ENCODE measurements at regions not wholly inside any gene's neighbourhood (a gene's known extent, or its start where the extent isn't known, plus 50 kb on each side); places are given as distances from the start of the nearest gene placed in this dataset.

- TF ChIP-seq ELF4 (IDR thresholded peaks at IDR 0.05) = no peak
- TF ChIP-seq SP1 (IDR thresholded peaks at IDR 0.05) = no peak
- no peak for TF ChIP-seq ARNT (IDR thresholded peaks at IDR 0.05)
- no peak for TF ChIP-seq SUZ12 (IDR thresholded peaks at IDR 0.05)
- no peak for TF ChIP-seq FOXA1 (IDR thresholded peaks at IDR 0.05)
- no peak for TF ChIP-seq FOXM1 (IDR thresholded peaks at IDR 0.05; ENCODE audit: borderline replicate concordance)
- TF ChIP-seq NFRKB (IDR thresholded peaks at IDR 0.05) = no peak
- no peak for TF ChIP-seq FOXK2 (IDR thresholded peaks at IDR 0.05)
- TF ChIP-seq, protein P1, sequence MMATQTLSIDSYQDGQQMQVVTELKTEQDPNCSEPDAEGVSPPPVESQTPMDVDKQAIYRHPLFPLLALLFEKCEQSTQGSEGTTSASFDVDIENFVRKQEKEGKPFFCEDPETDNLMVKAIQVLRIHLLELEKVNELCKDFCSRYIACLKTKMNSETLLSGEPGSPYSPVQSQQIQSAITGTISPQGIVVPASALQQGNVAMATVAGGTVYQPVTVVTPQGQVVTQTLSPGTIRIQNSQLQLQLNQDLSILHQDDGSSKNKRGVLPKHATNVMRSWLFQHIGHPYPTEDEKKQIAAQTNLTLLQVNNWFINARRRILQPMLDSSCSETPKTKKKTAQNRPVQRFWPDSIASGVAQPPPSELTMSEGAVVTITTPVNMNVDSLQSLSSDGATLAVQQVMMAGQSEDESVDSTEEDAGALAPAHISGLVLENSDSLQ (IDR thresholded peaks at IDR 0.05) = no peak
- no peak for TF ChIP-seq ZNF384 (IDR thresholded peaks at IDR 0.05)
- no peak for TF ChIP-seq HDGF (IDR thresholded peaks at IDR 0.05; ENCODE audit: borderline replicate concordance)
- no peak for TF ChIP-seq CTBP1 (IDR thresholded peaks at IDR 0.05; ENCODE audit: borderline replicate concordance)
- no peak for TF ChIP-seq TARDBP (IDR thresholded peaks at IDR 0.05)
- TF ChIP-seq LEF1 (IDR thresholded peaks at IDR 0.05; ENCODE audit: borderline replicate concordance) = no peak
- ChIA-PET CTCF (no interaction called here), POLR2A (no interaction called here)
- DNase-seq (ENCODE audit: extremely low spot score) = no peak
Measured at GRCh38 chr12:131441060-131441396, 269.9 kb upstream of the SFSWAP start.

GRCh38 chr12:131441638-131442336 lies 269.1 kb upstream of the SFSWAP start:
- no peak for DNase-seq (ENCODE audit: extremely low spot score)
- POLR2A ChIA-PET = no interaction called here
- CTCF ChIA-PET = no interaction called here
- TF ChIP-seq HDGF (IDR thresholded peaks at IDR 0.05; ENCODE audit: borderline replicate concordance) = no peak
- TF ChIP-seq, protein P1 (IDR thresholded peaks at IDR 0.05) = no peak
- TF ChIP-seq FOXA1 (IDR thresholded peaks at IDR 0.05) = no peak
- TF ChIP-seq L3MBTL2 (conservative IDR thresholded peaks at IDR 0.05) = no peak
- TF ChIP-seq SP1 (IDR thresholded peaks at IDR 0.05) = no peak
- no peak for TF ChIP-seq CTBP1 (IDR thresholded peaks at IDR 0.05; ENCODE audit: borderline replicate concordance)

DNA sequence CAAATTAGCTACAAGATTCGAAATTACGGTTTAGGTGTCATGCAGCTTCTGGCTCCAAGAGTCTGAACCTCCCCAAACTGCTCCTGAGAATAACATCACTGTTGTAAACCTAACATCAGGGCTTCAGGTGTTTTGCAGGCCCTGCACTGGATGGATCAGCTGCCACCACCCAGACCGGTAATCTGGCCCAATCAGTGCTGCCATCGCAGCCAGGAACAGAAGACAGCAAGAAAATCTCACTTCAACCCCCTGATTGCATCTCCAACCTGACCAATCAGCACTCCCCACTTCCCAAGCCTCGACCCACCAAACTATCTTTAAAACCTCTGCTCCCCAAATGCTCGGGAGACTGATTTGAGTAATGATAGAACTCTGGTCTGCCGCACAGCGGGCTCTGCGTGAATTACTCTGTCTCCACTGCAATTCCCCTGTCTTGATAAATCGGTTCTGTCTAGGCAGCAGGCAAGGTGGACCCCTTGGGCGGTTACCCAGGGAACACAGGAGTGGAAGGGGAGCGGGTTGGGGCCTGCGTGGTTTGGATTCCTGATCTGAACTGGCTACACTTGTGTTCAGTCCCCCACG lies 268.5 kb upstream of the SFSWAP start:
- POLR2A ChIA-PET = no interaction called here
- CTCF ChIA-PET = no interaction called here
- no peak for TF ChIP-seq ELF4 (IDR thresholded peaks at IDR 0.05)
- TF ChIP-seq LEF1 (IDR thresholded peaks at IDR 0.05; ENCODE audit: borderline replicate concordance) = no peak
- no peak for TF ChIP-seq HDGF (IDR thresholded peaks at IDR 0.05; ENCODE audit: borderline replicate concordance)
- no peak for TF ChIP-seq SP1 (IDR thresholded peaks at IDR 0.05)
- TF ChIP-seq NFRKB (IDR thresholded peaks at IDR 0.05) = no peak
- TF ChIP-seq L3MBTL2 (conservative IDR thresholded peaks at IDR 0.05) = no peak
- TF ChIP-seq, protein P1 (IDR thresholded peaks at IDR 0.05) = no peak
- TF ChIP-seq FOXA1 (IDR thresholded peaks at IDR 0.05) = no peak
- TF ChIP-seq FOXK2 (IDR thresholded peaks at IDR 0.05) = no peak
- TF ChIP-seq ARNT (IDR thresholded peaks at IDR 0.05) = no peak
- TF ChIP-seq CTBP1 (IDR thresholded peaks at IDR 0.05; ENCODE audit: borderline replicate concordance) = no peak
- TF ChIP-seq ZNF384 (IDR thresholded peaks at IDR 0.05) = no peak
- no peak for TF ChIP-seq FOXM1 (IDR thresholded peaks at IDR 0.05; ENCODE audit: borderline replicate concordance)
- no peak for TF ChIP-seq SUZ12 (IDR thresholded peaks at IDR 0.05)
- no peak for DNase-seq (ENCODE audit: extremely low spot score)

DNA sequence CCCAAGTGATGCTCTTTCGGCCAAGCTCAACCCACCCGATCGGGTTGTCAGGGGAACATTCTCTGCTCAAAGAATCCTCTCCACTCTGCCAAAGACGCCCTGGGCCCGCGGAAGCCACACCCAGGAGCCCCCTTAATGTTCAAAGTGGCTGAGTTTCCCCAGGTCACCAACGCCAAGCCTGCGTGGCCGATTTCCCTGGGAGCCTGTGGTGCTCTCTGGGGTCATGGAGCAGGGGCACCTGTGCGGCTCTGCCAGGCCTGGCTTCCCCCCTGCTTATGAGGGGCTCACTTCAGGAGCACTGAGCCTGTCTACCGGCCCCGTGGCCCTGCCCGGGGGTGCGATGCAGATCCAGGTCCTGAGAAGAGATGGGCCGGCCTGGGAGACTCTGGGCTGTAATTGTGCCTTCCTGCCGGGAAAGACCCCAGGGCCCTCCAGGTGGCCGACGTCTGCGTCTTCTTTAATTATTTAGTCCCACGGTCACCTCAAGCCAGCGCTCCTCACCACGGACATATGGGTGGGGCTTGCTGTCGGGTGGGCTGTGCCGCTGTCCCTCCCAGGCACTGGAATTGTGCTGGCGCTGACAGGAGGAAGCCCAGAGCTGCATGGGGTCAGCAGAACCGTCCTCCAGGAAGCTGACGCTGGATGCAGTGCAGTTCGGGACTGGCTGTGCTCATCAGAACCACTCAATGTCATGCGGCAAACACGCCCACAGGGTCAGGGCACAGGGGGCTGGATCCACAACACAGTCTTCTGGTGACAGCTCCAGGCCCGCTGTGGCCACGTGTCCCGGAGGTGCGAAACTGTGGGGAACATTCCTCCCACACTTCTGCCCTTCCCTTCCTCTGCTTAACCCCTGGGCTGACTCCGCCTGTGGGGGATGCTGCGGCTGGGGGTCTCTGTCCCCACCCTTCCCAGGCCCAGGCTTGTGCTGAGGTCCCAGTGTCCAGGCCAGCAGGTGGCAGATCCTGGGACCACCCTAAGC lies 267.6 kb upstream of the SFSWAP start:
- POLR2A ChIA-PET = no interaction called here

GRCh38 chr12:131444220-131445164 lies 266.4 kb upstream of the SFSWAP start:
- TF ChIP-seq ELF4 (IDR thresholded peaks at IDR 0.05) = no peak
- no peak for TF ChIP-seq FOXM1 (IDR thresholded peaks at IDR 0.05; ENCODE audit: borderline replicate concordance)
- no peak for TF ChIP-seq TARDBP (IDR thresholded peaks at IDR 0.05)
- TF ChIP-seq SUZ12 (IDR thresholded peaks at IDR 0.05) = no peak
- TF ChIP-seq CTBP1 (IDR thresholded peaks at IDR 0.05; ENCODE audit: borderline replicate concordance) = no peak
- no peak for TF ChIP-seq ZNF384 (IDR thresholded peaks at IDR 0.05)
- no peak for TF ChIP-seq BHLHE40 (IDR thresholded peaks at IDR 0.05; ENCODE audit: borderline replicate concordance)
- TF ChIP-seq LEF1 (IDR thresholded peaks at IDR 0.05; ENCODE audit: borderline replicate concordance) = no peak
- TF ChIP-seq NFRKB (IDR thresholded peaks at IDR 0.05) = no peak
- no peak for TF ChIP-seq FOXK2 (IDR thresholded peaks at IDR 0.05)
- ChIA-PET CTCF (no interaction called here), POLR2A (no interaction called here)
- DNase-seq (ENCODE audit: extremely low spot score) = no peak

More for the DNA sequence above, 267.6 kb upstream of the SFSWAP start:
- no peak for DNase-seq (ENCODE audit: extremely low spot score)
- TF ChIP-seq L3MBTL2 (conservative IDR thresholded peaks at IDR 0.05) = no peak
- TF ChIP-seq CTBP1 (IDR thresholded peaks at IDR 0.05; ENCODE audit: borderline replicate concordance) = no peak
- TF ChIP-seq ELF4 (IDR thresholded peaks at IDR 0.05) = no peak
- TF ChIP-seq ZNF384 (IDR thresholded peaks at IDR 0.05) = no peak
- TF ChIP-seq LEF1 (IDR thresholded peaks at IDR 0.05; ENCODE audit: borderline replicate concordance) = no peak
- CTCF ChIA-PET = no interaction called here
